Mesenchymal stem cell (in vitro differentiated cells and primary cell): ENCODE measurements at regions not wholly inside any gene's neighbourhood (a gene's known extent, or its start where the extent isn't known, plus 50 kb on each side); places are given as distances from the start of the nearest gene placed in this dataset.

ENCODE experiments used
- DNase-seq: peaks from one replicate; pipeline ENCODE4 v3.0.0-alpha.2; 2013
- H2AFZ ChIP-seq: one replicate; pipeline ENCODE4 v1.6.1; 2013; ENCODE audit warnings: low read depth, mild to moderate bottlenecking, control low read depth, inconsistent platforms, low read length, moderate library complexity
- H2AK5ac ChIP-seq: 2 replicates; pipeline ENCODE4 v1.6.1; 2013; ENCODE audit warnings: low read length, moderate library complexity, mild to moderate bottlenecking, inconsistent platforms; ENCODE audit not compliant: severe bottlenecking
- H2BK120ac ChIP-seq: one replicate; pipeline ENCODE4 v1.6.1; 2013; ENCODE audit warnings: low read depth, mild to moderate bottlenecking, inconsistent platforms, low read length, moderate library complexity
- H2BK12ac ChIP-seq, 2 experiments: one replicate each; pipeline ENCODE4 v1.6.1; 2013; ENCODE audit warnings: inconsistent platforms in 2 of 2, low read length in 2 of 2, mild to moderate bottlenecking in 2 of 2, moderate library complexity in 2 of 2, control low read depth in 1 of 2
- H2BK15ac ChIP-seq: one replicate; pipeline ENCODE4 v1.6.1; 2013; ENCODE audit warnings: mild to moderate bottlenecking, low read depth, inconsistent platforms; ENCODE audit not compliant: poor library complexity, severe bottlenecking
- H2BK5ac ChIP-seq: 2 replicates; pipeline ENCODE4 v1.6.1; 2013; ENCODE audit warnings: low read depth, mild to moderate bottlenecking, low read length, control low read depth, inconsistent platforms; ENCODE audit not compliant: poor library complexity, severe bottlenecking
- H3K14ac ChIP-seq, 2 experiments: one replicate each; pipeline ENCODE4 v1.6.1; 2013; ENCODE audit warnings: inconsistent platforms in 2 of 2, low read length in 2 of 2, control low read depth in 1 of 2, mild to moderate bottlenecking in 1 of 2, moderate library complexity in 1 of 2
- H3K18ac ChIP-seq, 2 experiments: one replicate each; pipeline ENCODE4 v1.6.1; 2013; ENCODE audit warnings: inconsistent platforms in 2 of 2, low read length in 2 of 2, control low read depth in 1 of 2, low read depth in 1 of 2, mild to moderate bottlenecking in 1 of 2
- H3K23ac ChIP-seq, 2 experiments: one replicate each; pipeline ENCODE4 v1.6.1; 2013; ENCODE audit warnings: inconsistent platforms in 2 of 2, low read length in 2 of 2, mild to moderate bottlenecking in 2 of 2, moderate library complexity in 2 of 2, control low read depth in 1 of 2
- H3K27ac ChIP-seq: 2 replicates; pipeline ENCODE4 v1.5.1; 2013; ENCODE audit warnings: mild to moderate bottlenecking, moderate library complexity, low read length, control low read depth, inconsistent platforms; ENCODE audit not compliant: poor library complexity, severe bottlenecking
- H3K27me3 ChIP-seq, 2 experiments: 2 replicates each; pipeline versions ENCODE4 v1.6.1 to v1.7.0; 2013; ENCODE audit warnings: low read length in 2 of 2, mild to moderate bottlenecking in 2 of 2, moderate library complexity in 2 of 2, control low read depth in 1 of 2, inconsistent platforms in 1 of 2; ENCODE audit not compliant: control insufficient read depth in 1 of 2, insufficient read depth in 1 of 2
- H3K36me3 ChIP-seq, 2 experiments: 2 replicates each; pipeline versions ENCODE4 v1.6.1 to v1.7.0; 2013; ENCODE audit warnings: low read length in 2 of 2, control low read depth in 1 of 2, inconsistent platforms in 1 of 2, low read depth in 1 of 2, mild to moderate bottlenecking in 1 of 2; ENCODE audit not compliant: insufficient read depth in 2 of 2, control insufficient read depth in 1 of 2
- H3K4ac ChIP-seq, 2 experiments: one replicate each; pipeline ENCODE4 v1.6.1; 2013; ENCODE audit warnings: inconsistent platforms in 2 of 2, low read length in 2 of 2, mild to moderate bottlenecking in 2 of 2, moderate library complexity in 2 of 2, control low read depth in 1 of 2, low read depth in 1 of 2
- H3K4me1 ChIP-seq: 2 replicates; pipeline ENCODE4 v1.6.1; 2013; ENCODE audit warnings: low read depth, low read length, control low read depth; ENCODE audit not compliant: control insufficient read depth, insufficient read depth
- H3K4me2 ChIP-seq: 2 replicates; pipeline ENCODE4 v1.6.1; 2013; ENCODE audit warnings: low read length, mild to moderate bottlenecking, inconsistent platforms; ENCODE audit not compliant: poor library complexity, severe bottlenecking
- H3K4me3 ChIP-seq, 2 experiments: 2 replicates each; pipeline versions ENCODE4 v1.5.1 to v1.7.0; 2013; ENCODE audit warnings: low read length in 2 of 2, mild to moderate bottlenecking in 2 of 2, control low read depth in 1 of 2, low read depth in 1 of 2; ENCODE audit not compliant: insufficient read depth in 1 of 2
- H3K79me1 ChIP-seq: replicated peaks from 2 replicates; pipeline ENCODE4 v1.6.1; 2013; ENCODE audit warnings: mild to moderate bottlenecking, control low read depth, low read length, inconsistent platforms; ENCODE audit not compliant: poor library complexity, severe bottlenecking
- H3K9ac ChIP-seq: 2 replicates; pipeline ENCODE4 v1.7.0; 2013; ENCODE audit warnings: mild to moderate bottlenecking, low read length, moderate library complexity
- H3K9me3 ChIP-seq: 2 replicates; pipeline ENCODE4 v1.7.0; 2013; ENCODE audit warnings: mild to moderate bottlenecking, low read length; ENCODE audit not compliant: control insufficient read depth
- H4K8ac ChIP-seq: one replicate; pipeline ENCODE4 v1.6.1; 2013; ENCODE audit warnings: inconsistent platforms, mild to moderate bottlenecking, low read length, moderate library complexity
- H4K91ac ChIP-seq: one replicate; pipeline ENCODE4 v1.6.1; 2013; ENCODE audit warnings: mild to moderate bottlenecking, low read length, inconsistent platforms
- WGBS: methylation state at CpG from one replicate; pipeline ENCODE4 v1.1.7; 2013; ENCODE audit warnings: mixed read lengths; 5-methylcytosine and 5-hydroxymethylcytosine counted together

- Histone ChIP-seq H3K14ac (no peak overlapping the region), H2AK5ac (no peak overlapping the region), H2BK15ac (no peak overlapping the region), H2BK120ac (no peak overlapping the region), H3K9me3 (no peaks in the 10 kb centered on the region), H3K27ac (no peak overlapping the region), H3K27me3 (peaks cover 24 to 53% of the 10 kb centered on the region in 2 experiments), H2BK12ac (no peak overlapping the region), H4K8ac (no peak overlapping the region), H4K91ac (no peak overlapping the region), H3K4me1 (no peaks in the 10 kb centered on the region), H3K4me2 (no peak overlapping the region), H2BK5ac (no peak overlapping the region), H2AFZ (no peak overlapping the region), H3K4ac (no peak overlapping the region), H3K36me3 (no peaks in the 10 kb centered on the region), H3K79me1 (no peaks in the 10 kb centered on the region), H3K23ac (no peak overlapping the region), H3K4me3 (no peak overlapping the region), H3K18ac (no peak overlapping the region), H3K9ac (no peak overlapping the region)
- no peak for DNase-seq
- WGBS = 50% methylated on average over 3 of the region's 3 CpGs
Measured at GRCh38 chr22:22034469-22035132, 52.0 kb upstream of the TOP3B start.

DNA sequence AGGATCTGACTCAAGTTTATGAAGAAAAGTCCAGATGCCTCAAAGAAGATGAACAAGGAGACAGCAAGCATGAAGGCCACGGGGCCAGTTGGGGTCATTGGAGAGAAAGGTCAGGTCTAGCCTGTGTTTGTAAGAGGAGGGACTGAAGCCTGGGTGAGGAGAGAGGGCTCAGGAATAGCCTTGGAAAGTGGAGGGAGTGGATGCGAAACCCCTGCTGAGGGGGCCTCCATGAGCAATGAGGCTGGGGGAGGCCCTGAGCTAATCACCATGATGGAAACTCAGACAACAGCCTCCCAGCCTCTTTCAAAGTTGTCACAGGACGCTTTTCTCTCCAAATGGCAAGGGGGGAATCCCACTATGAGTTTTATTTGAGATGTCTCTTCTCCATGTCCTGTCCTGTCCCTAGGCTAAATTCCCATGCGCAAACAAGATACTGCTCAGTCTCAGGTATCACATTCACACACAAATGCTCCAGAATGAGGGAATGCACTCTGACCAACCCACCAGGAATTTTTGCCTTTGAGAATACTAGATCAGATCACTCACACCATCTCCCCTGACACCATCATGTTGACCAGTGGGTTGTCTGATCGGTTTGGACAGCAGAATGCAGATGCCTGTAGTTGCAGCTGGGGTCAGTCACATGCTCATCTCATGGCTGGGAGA, 51.3 kb upstream of the TOP3B start:
- Histone ChIP-seq H2AK5ac (no peak overlapping the region), H3K18ac (no peak overlapping the region), H4K8ac (no peak overlapping the region), H2BK5ac (no peak overlapping the region), H3K4me1 (no peaks in the 10 kb centered on the region), H4K91ac (no peak overlapping the region), H3K4me3 (no peak overlapping the region), H2BK12ac (no peak overlapping the region), H2BK15ac (no peak overlapping the region), H3K27ac (no peak overlapping the region), H3K23ac (no peak overlapping the region), H2AFZ (no peak overlapping the region), H3K14ac (no peak overlapping the region), H3K36me3 (no peaks in the 10 kb centered on the region), H3K4ac (no peak overlapping the region), H2BK120ac (no peak overlapping the region), H3K79me1 (no peaks in the 10 kb centered on the region), H3K9me3 (no peaks in the 10 kb centered on the region), H3K4me2 (no peak overlapping the region), H3K9ac (no peak overlapping the region), H3K27me3 (peaks cover 24 to 51% of the 10 kb centered on the region in 2 experiments)
- 61% methylated on average over 5 of the region's 5 CpGs for WGBS
- no peak for DNase-seq

GRCh38 chr22:22032906-22033802, 50.6 kb upstream of the TOP3B start:
- Histone ChIP-seq H3K23ac (no peak overlapping the region), H2BK120ac (no peak overlapping the region), H3K27me3 (peaks cover 24 to 47% of the 10 kb centered on the region in 2 experiments), H3K4me1 (no peaks in the 10 kb centered on the region), H3K4me3 (no peak overlapping the region), H3K27ac (no peak overlapping the region), H2AK5ac (no peak overlapping the region), H4K8ac (no peak overlapping the region), H3K14ac (no peak overlapping the region), H3K36me3 (no peaks in the 10 kb centered on the region), H2BK5ac (no peak overlapping the region), H3K18ac (no peak overlapping the region), H3K4ac (no peak overlapping the region), H2AFZ (no peak overlapping the region), H3K9ac (no peak overlapping the region), H2BK15ac (no peak overlapping the region), H3K9me3 (no peaks in the 10 kb centered on the region), H3K4me2 (no peak overlapping the region), H2BK12ac (no peak overlapping the region), H3K79me1 (no peaks in the 10 kb centered on the region), H4K91ac (no peak overlapping the region)
- WGBS = 96% methylated on average over 5 of the region's 7 CpGs
- no peak for DNase-seq
